HCT116 (cell line): ENCODE measurements at regions not wholly inside any gene's neighbourhood (a gene's known extent, or its start where the extent isn't known, plus 50 kb on each side); places are given as distances from the start of the nearest gene placed in this dataset.

Experiments used
- ATAC-seq: fragments of 200-7000 bp; cut with Tn5 transposase; 2 replicates; pipeline ENCODE4 v1.9.1; 2020; ENCODE audit warnings: mild to moderate bottlenecking, moderate library complexity
- BruUV-seq: library from RNA; stranded (reverse); fragments of 400-500 nt; replicated peaks from 2 replicates; lab custom pipeline; 2021; lab: Mats Ljungman, UMichigan
- CTCF ChIA-PET: fragments of 300-600 bp; sonication (Branson Sonifier 250); formaldehyde crosslinking; loops from one replicate; lab custom pipeline; 2021; ENCODE audit warnings: antibody characterized with exemption; lab: Charles Lee
- POLR2A ChIA-PET: fragments of 300-600, 350-600 bp; sonication (Branson Sonifier 250); formaldehyde crosslinking; loops from one replicate; lab custom pipeline; 2021; ENCODE audit warnings: antibody characterized with exemption; lab: Charles Lee
- RAD21 ChIA-PET, 2 experiments: fragments of 300-600 bp; sonication (Branson Sonifier 250); formaldehyde crosslinking; loops; one replicate each; lab custom pipeline; 2023; ENCODE audit warnings: low total read pairs in 2 of 2; ENCODE audit not compliant: uncharacterized antibody in 2 of 2, unreplicated experiment in 2 of 2, low non-redundant PET in 1 of 2; lab: Charles Lee
- DNase-seq: peaks from one replicate; pipeline ENCODE4 v3.0.0-alpha.2; 2010; ENCODE audit warnings: low read depth, low spot score
- H2AFZ ChIP-seq: fragments of 200-600 bp; shearing (Covaris generic), sonication (generic); 2 replicates; pipeline ENCODE4 v1.6.1; 2017; ENCODE audit warnings: low read depth, mixed run types, mixed read lengths, antibody characterized with exemption, low read length; ENCODE audit not compliant: poor library complexity, severe bottlenecking
- H3K27ac ChIP-seq: 2 replicates; pipeline ENCODE4 v1.5.1; 2012; ENCODE audit warnings: low read depth, low read length
- H3K27me3 ChIP-seq: fragments of 200-600 bp; sonication (generic); 2 replicates; pipeline ENCODE4 v1.6.1; 2016; ENCODE audit warnings: mixed run types, low read length, mixed read lengths; ENCODE audit not compliant: insufficient read depth
- H3K36me3 ChIP-seq, 2 experiments: fragments of 200-500 bp in 1 of 2; fragments of 200-600 bp in 1 of 2; sonication (Bioruptor generic) in 1 of 2; sonication (generic) in 1 of 2; 2 replicates each; pipeline versions ENCODE4 v1.5.1 to v1.6.1; 2014 to 2016; ENCODE audit warnings: low read length in 2 of 2, inconsistent platforms in 1 of 2, mixed read lengths in 1 of 2, mixed run types in 1 of 2; ENCODE audit not compliant: insufficient read depth in 2 of 2, control insufficient read depth in 1 of 2
- H3K4me1 ChIP-seq, 2 experiments: fragments of 200-600 bp in 1 of 2; sonication (generic) in 1 of 2; 2 replicates each; pipeline versions ENCODE4 v1.5.1 to v1.6.1; 2012 to 2017; ENCODE audit warnings: low read length in 2 of 2, inconsistent platforms in 1 of 2, mild to moderate bottlenecking in 1 of 2, mixed read lengths in 1 of 2, mixed run types in 1 of 2, moderate library complexity in 1 of 2; ENCODE audit not compliant: insufficient read depth in 2 of 2, control insufficient read depth in 1 of 2
- H3K4me2 ChIP-seq: fragments of 200-600 bp; sonication (generic); 2 replicates; pipeline ENCODE4 v1.6.1; 2017; ENCODE audit warnings: mixed run types, low read length, mixed read lengths
- H3K4me3 ChIP-seq, 2 experiments: fragments of 200-600 bp in 1 of 2; sonication (generic) in 1 of 2; replicated peaks in 1 of 2; 2 replicates each; pipeline ENCODE4 v1.5.1; 2011 to 2016; ENCODE audit warnings: low read length in 2 of 2, control low read depth in 1 of 2, low read depth in 1 of 2, mild to moderate bottlenecking in 1 of 2, mixed read lengths in 1 of 2, mixed run types in 1 of 2
- H3K79me2 ChIP-seq: fragments of 200-600 bp; sonication (generic); 2 replicates; pipeline ENCODE4 v1.6.1; 2017; ENCODE audit warnings: mild to moderate bottlenecking, mixed run types, low read length, moderate library complexity, mixed read lengths; ENCODE audit not compliant: insufficient read depth
- H3K9ac ChIP-seq: fragments of 200-600 bp; sonication (generic); 2 replicates; pipeline ENCODE4 v1.6.1; 2016; ENCODE audit warnings: low read length, mixed read lengths
- H3K9me2 ChIP-seq: fragments of 200-600 bp; sonication (generic), shearing (Covaris generic); 2 replicates; pipeline ENCODE4 v1.6.1; 2017; ENCODE audit warnings: mixed run types, mild to moderate bottlenecking, moderate library complexity; ENCODE audit not compliant: insufficient read depth
- H3K9me3 ChIP-seq, 2 experiments: fragments of 200-500 bp in 1 of 2; fragments of 200-600 bp in 1 of 2; sonication (Bioruptor generic) in 1 of 2; sonication (generic) in 1 of 2; 2 replicates each; pipeline ENCODE4 v1.6.1; 2014 to 2017; ENCODE audit warnings: low read length in 2 of 2, mixed read lengths in 2 of 2, inconsistent platforms in 1 of 2, low read depth in 1 of 2, mild to moderate bottlenecking in 1 of 2, mixed run types in 1 of 2, moderate library complexity in 1 of 2; ENCODE audit not compliant: control insufficient read depth in 1 of 2, insufficient read depth in 1 of 2
- H4K20me1 ChIP-seq: fragments of 200-600 bp; sonication (generic), shearing (Covaris generic); 2 replicates; pipeline ENCODE4 v1.6.1; 2017; ENCODE audit warnings: mixed run types, mild to moderate bottlenecking, moderate library complexity; ENCODE audit not compliant: insufficient read depth
- CBX3 ChIP-seq: IDR thresholded peaks from 2 replicates; pipeline ENCODE4 v1.6.1; 2012; ENCODE audit warnings: low read depth
- CEBPB ChIP-seq: IDR thresholded peaks from 2 replicates; pipeline ENCODE4 v1.6.1; 2012; ENCODE audit warnings: low read depth
- FOSL1 ChIP-seq: IDR thresholded peaks from 2 replicates; pipeline ENCODE4 v1.6.1; 2012; ENCODE audit warnings: low read depth
- POLR2AphosphoS5 ChIP-seq: IDR thresholded peaks from 2 replicates; pipeline ENCODE4 v1.6.1; 2011; ENCODE audit warnings: mild to moderate bottlenecking, low read depth, low read length, moderate library complexity
- SP1 ChIP-seq: IDR thresholded peaks from 2 replicates; pipeline ENCODE4 v1.6.1; 2012; ENCODE audit warnings: low read depth
- SRF ChIP-seq: IDR thresholded peaks from 2 replicates; pipeline ENCODE4 v1.6.1; 2012; ENCODE audit warnings: low read depth
- YY1 ChIP-seq: IDR thresholded peaks from 2 replicates; pipeline ENCODE4 v1.6.1; 2011; ENCODE audit warnings: low read length, low read depth, moderate library complexity, mild to moderate bottlenecking; ENCODE audit not compliant: insufficient replicate concordance; ENCODE audit errors: extremely low read depth
- ZFX ChIP-seq: fragments of 450-650 bp; IDR thresholded peaks from 2 replicates; pipeline ENCODE4 v1.6.1; 2017
- ZNF274 ChIP-seq: fragments of 200-500 bp; sonication (Bioruptor generic); IDR thresholded peaks from 2 replicates; pipeline ENCODE4 v1.6.1; 2014; ENCODE audit warnings: mild to moderate bottlenecking, low read depth, low read length, inconsistent platforms
- intact Hi-C: fragments of 100-400 bp; cut with micrococcal nuclease; formaldehyde crosslinking; loops from 2 replicates; pipeline ENCODE4 v1.10.0; 2022
- TF ChIP-seq, protein P1 (sequence below): IDR thresholded peaks from 2 replicates; pipeline ENCODE4 v1.6.1; 2012
- TF ChIP-seq, protein P2 (sequence below), 3 experiments: fragments of 200-600 bp in 1 of 3; sonication (generic) in 1 of 3; IDR thresholded peaks in 2 of 3; conservative IDR thresholded peaks in 1 of 3; 2 replicates each; pipeline ENCODE4 v1.5.1; 2012 to 2017; ENCODE audit warnings: low read depth in 2 of 3, low read length in 2 of 3, antibody characterized with exemption in 1 of 3, borderline replicate concordance in 1 of 3, control low read depth in 1 of 3, mild to moderate bottlenecking in 1 of 3, mixed read lengths in 1 of 3, mixed run types in 1 of 3, moderate library complexity in 1 of 3; ENCODE audit not compliant: insufficient read depth in 1 of 3

DNA sequence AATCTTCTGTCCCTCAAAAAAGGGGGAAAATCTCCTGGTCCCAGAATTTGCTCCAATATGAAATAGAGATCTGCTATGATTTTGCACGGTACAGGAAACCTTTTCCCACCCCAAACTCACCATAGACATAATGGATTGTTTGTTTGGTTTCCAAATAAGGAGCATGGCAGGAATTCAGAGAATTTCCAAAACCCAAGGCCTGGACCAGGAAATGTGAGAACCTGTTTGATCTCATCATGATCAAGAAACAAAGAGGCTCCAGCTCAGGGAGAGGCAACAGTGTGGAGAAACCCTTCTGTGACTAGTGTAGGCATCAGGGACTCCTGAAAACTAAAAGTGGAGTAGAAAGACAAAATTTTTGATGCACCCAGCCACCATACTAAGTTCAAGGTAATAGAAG lies 1548.1 kb upstream of the LRRTM3 start:
- Histone ChIP-seq H3K9me2 (no peaks in the 10 kb centered on the region), H3K9ac (no peak overlapping the region), H4K20me1 (no peaks in the 10 kb centered on the region), H3K27ac (no peak overlapping the region), H3K4me3 (no peak overlapping the region), H3K4me1 (no peaks in the 10 kb centered on the region), H3K36me3 (no peaks in the 10 kb centered on the region), H3K79me2 (no peaks in the 10 kb centered on the region), H3K27me3 (no peaks in the 10 kb centered on the region), H2AFZ (no peak overlapping the region), H3K4me2 (no peak overlapping the region), H3K9me3 (no peaks in the 10 kb centered on the region)
- ChIA-PET POLR2A (no interaction called here), RAD21 (no interaction called here), CTCF (no interaction called here)
- BruUV-seq: no TSS peak
- intact Hi-C loops: no loop called here
- DNase-seq: no peak
- ATAC-seq: no peak
- TF ChIP-seq SRF (no peak), CEBPB (no peak), SP1 (no peak), YY1 (no peak), FOSL1 (no peak), CBX3 (no peak), ZFX (no peak), POLR2AphosphoS5 (no peak), ZNF274 (no peak)
- TF ChIP-seq, protein P1, sequence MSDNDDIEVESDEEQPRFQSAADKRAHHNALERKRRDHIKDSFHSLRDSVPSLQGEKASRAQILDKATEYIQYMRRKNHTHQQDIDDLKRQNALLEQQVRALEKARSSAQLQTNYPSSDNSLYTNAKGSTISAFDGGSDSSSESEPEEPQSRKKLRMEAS: no peak
- TF ChIP-seq, protein P2, sequence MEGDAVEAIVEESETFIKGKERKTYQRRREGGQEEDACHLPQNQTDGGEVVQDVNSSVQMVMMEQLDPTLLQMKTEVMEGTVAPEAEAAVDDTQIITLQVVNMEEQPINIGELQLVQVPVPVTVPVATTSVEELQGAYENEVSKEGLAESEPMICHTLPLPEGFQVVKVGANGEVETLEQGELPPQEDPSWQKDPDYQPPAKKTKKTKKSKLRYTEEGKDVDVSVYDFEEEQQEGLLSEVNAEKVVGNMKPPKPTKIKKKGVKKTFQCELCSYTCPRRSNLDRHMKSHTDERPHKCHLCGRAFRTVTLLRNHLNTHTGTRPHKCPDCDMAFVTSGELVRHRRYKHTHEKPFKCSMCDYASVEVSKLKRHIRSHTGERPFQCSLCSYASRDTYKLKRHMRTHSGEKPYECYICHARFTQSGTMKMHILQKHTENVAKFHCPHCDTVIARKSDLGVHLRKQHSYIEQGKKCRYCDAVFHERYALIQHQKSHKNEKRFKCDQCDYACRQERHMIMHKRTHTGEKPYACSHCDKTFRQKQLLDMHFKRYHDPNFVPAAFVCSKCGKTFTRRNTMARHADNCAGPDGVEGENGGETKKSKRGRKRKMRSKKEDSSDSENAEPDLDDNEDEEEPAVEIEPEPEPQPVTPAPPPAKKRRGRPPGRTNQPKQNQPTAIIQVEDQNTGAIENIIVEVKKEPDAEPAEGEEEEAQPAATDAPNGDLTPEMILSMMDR (IDR thresholded peaks at IDR 0.05 in 2 of 3, conservative IDR thresholded peaks at IDR 0.05 in 1 of 3; ENCODE audit: borderline replicate concordance in 1 of 3, insufficient read depth in 1 of 3, low read depth in 2 of 3, low read length in 2 of 3): no peak
